HG02763 (cell line): ENCODE measurements at regions not wholly inside any gene's neighbourhood (a gene's known extent, or its start where the extent isn't known, plus 50 kb on each side); places are given as distances from the start of the nearest gene placed in this dataset.

ENCODE experiments used
- ATAC-seq: cut with Tn5 transposase; IDR thresholded peaks from one replicate; pipeline ENCODE4 v1.9.1; 2021; ENCODE audit warnings: mild to moderate bottlenecking, moderate library complexity; ENCODE audit not compliant: unreplicated experiment

- no peak for ATAC-seq
Measured at GRCh38 chr10:20993830-20994527, 96.9 kb upstream of the NEBL start.

GRCh38 chr10:20993389-20993788 lies 96.3 kb upstream of the NEBL start:
- no peak for ATAC-seq

DNA sequence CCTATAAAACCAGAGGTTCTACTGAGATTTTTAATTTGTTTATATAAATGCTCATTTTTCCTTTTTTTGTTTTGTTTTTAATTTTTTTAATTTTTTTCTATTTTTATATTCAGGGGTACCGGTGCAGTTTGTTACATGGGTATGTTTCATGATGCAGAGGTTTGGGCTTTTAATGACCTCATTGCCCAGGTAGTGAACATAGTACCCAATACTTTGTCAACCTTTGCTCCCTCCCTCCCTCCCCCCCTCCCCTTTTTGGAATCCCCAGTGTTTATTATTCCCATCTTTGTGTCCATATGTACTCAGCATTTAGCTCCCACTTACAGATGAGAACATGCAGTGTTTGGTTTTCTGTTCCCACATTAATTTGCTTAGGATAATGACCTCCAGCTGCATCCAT lies 94.4 kb upstream of the NEBL start:
- no peak for ATAC-seq

DNA sequence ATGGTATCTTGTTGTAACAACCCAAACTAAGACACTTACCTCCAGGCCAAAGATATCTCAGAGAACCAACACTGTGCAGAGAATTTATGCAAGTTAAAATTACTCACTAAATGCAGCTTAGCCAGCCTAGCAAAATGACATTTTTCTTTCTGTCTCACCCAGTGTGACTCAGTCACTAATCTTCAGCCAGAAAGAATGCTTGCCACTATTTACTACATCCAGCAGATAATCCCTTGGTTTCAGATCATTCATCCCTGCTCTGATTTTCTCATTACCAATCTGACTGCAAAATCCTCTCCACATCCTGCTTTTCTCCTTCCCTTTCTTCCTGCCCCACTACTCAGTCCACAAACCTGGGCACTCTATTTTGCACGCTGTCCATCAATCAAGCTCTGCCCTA lies 93.5 kb upstream of the NEBL start:
- no peak for ATAC-seq

- no peak for ATAC-seq
Measured at GRCh38 chr10:20988357-20988983, 91.4 kb upstream of the NEBL start.

DNA sequence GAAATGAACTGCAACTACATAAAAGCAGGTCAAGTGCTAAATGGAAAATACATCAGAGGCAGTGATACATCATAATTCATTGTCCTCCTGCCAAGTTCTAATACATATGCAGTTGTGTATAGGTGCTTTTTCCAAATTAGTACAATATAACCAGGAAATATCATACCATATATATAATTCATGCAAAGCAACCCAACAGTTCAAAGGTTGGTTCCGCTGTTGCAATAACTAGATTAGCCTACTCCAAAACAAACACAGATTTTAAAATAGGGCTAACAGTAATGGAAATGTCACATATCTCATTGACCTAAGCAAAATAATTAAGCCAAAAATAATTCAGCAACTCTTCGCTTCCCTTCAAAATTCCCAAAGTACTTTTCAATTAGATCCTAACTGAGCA lies 88.9 kb upstream of the NEBL start:
- no peak for ATAC-seq

GRCh38 chr10:20984662-20985061 lies 87.6 kb upstream of the NEBL start:
- ATAC-seq, result no peak

DNA sequence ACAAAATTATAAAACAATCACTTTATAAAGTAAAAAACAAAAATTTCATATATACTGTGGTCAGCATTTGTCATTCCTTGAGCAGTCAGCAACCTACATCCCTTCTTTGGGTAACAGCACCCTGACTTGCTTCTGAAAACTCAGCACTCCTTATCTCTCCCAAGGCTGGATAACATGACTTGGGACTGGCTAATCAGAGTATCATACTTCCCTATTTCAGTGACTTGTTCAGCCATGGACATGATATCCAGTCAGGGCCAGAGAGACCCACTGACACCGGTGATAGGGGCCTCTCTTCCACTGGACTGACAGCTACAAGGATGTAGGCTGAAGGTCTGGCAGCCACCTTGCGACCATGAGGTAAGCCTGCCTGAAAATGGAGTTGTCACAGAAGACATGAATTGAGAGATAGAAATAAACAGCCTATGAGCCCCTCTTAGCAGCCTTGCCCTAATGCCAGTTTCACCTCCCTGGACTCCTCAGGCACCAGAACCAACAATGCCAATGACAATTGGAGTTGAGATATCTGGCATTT lies 84.4 kb upstream of the NEBL start:
- no peak for ATAC-seq

- no peak for ATAC-seq
Measured at GRCh38 chr10:20978617-20979016, 81.5 kb upstream of the NEBL start.

- no peak for ATAC-seq
Measured at GRCh38 chr10:20977300-20977699, 80.2 kb upstream of the NEBL start.

- no peak for ATAC-seq
Measured at GRCh38 chr10:20976891-20977290, 79.8 kb upstream of the NEBL start.

GRCh38 chr10:20976390-20976789 lies 79.3 kb upstream of the NEBL start:
- no peak for ATAC-seq

GRCh38 chr10:20975236-20975635 lies 78.1 kb upstream of the NEBL start:
- no peak for ATAC-seq

- no peak for ATAC-seq
Measured at GRCh38 chr10:20972925-20973324, 75.8 kb upstream of the NEBL start.

GRCh38 chr10:20971901-20972300 lies 74.8 kb upstream of the NEBL start:
- ATAC-seq, result no peak

DNA sequence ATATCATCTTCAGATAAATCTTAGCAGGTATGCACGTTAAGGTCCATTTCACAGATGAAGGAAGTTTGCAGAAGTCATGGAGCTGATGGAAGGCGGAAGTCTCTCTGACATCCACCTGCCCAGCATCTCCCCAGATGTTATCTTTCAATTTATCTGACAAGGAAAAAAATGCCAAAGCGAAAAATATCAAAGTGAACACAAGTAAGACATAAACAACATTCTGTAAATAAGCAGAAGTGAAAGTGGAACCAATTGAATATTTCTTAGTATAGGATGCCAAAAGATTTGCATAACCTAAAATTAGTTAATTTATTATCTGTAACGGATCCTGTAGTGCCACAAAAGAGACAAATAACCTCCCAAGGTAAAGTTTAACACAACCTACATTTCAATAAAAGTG lies 73.6 kb upstream of the NEBL start:
- ATAC-seq, result peak; percentile 95

DNA sequence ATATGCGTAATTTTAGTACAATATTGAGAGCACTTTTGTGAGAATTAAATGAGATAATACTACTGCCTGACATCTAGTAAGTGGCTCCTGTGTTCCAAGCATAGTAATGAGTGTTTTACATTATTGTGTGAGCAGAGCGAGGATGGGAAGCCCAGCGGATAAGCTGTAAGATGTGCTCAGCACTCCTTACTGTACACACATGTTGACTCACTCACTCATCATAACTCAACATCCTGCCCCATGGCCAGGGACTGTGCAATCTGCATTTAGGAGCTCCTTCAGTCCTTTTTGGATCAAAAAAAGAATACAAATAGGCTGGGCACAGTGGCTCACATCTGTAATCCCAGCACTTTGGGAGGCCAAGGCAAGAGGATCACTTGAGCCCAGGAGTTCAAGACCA lies 72.9 kb upstream of the NEBL start:
- no peak for ATAC-seq

GRCh38 chr10:20966426-20966825 lies 69.3 kb upstream of the NEBL start:
- no peak for ATAC-seq

GRCh38 chr10:20963721-20964595 lies 66.8 kb upstream of the NEBL start:
- ATAC-seq, result no peak

GRCh38 chr10:20963056-20963455 lies 65.9 kb upstream of the NEBL start:
- no peak for ATAC-seq

DNA sequence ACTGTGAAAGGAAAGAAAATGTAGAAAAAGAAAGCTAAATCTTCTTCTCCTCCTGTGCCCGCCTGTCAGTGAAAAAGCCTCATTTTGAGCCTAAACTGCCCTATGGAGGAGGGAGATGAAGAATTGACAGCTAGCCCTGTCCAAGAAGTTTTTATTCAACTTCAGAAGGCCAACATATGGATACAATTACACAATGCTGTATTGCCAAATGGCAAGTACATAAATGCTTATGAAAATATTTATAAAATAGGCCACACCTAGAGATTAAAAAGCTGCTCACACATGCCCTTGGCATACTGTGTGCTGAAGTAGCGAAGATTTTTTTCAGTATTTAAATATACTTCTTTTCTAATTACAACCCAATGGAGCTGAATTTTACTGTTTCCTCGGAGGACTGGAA lies 65.1 kb upstream of the NEBL start:
- ATAC-seq, result no peak

DNA sequence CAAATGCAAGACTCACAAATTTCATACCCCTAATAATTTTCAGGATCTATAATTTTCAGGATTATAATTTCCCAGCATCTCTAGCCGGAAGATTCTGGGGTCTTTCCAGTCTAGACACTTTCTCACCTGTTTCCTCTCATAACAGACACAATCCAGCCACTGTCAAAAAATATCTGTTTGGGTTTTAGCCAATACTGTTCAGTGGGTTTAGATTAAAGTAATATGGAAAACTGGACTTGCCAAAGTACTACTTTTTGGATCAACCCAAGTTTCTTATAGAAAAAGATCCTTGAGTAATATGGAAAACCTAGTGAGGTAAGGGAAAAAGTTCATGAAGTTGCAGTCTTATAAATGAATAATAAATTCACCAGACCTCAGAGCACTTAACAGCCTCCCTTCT lies 62.1 kb upstream of the NEBL start:
- no peak for ATAC-seq
